AG04450 (cell line): ENCODE measurements at regions not wholly inside any gene's neighbourhood (a gene's known extent, or its start where the extent isn't known, plus 50 kb on each side); places are given as distances from the start of the nearest gene placed in this dataset.

ENCODE experiments used
- CTCF ChIA-PET: fragments of 300-600, 350-600 bp; formaldehyde crosslinking; extraction: SDS; loops from one replicate; lab custom pipeline; 2022; ENCODE audit warnings: antibody characterized with exemption, inconsistent platforms; lab: Charles Lee
- POLR2A ChIA-PET: fragments of 350-600 bp; formaldehyde crosslinking; extraction: SDS; loops from one replicate; lab custom pipeline; 2021; ENCODE audit warnings: antibody characterized with exemption, inconsistent platforms; lab: Yijun Ruan, JAX
- DNase-seq: peaks from one replicate; pipeline ENCODE4 v3.0.0-alpha.2; 2011; ENCODE audit warnings: low read depth, low spot score
- H3K27ac ChIP-seq: one replicate; pipeline ENCODE4 v1.5.1; 2012; ENCODE audit warnings: low read depth, low read length, control low read depth
- H3K27me3 ChIP-seq: one replicate; pipeline ENCODE4 v1.6.0; 2012; ENCODE audit warnings: low read length; ENCODE audit not compliant: control insufficient read depth, insufficient read depth
- H3K4me3 ChIP-seq: 2 replicates; pipeline ENCODE4 v1.5.1; 2011; ENCODE audit warnings: mild to moderate bottlenecking, low read depth, low read length, control low read depth
- H3K9me3 ChIP-seq: 2 replicates; pipeline ENCODE4 v1.5.1; 2012; ENCODE audit warnings: low read length; ENCODE audit not compliant: control insufficient read depth, insufficient read depth
- TF ChIP-seq, protein P1 (sequence below): IDR thresholded peaks from 2 replicates; pipeline ENCODE4 v1.5.1; 2011; ENCODE audit warnings: low read depth, low read length, control low read depth, inconsistent platforms

DNA sequence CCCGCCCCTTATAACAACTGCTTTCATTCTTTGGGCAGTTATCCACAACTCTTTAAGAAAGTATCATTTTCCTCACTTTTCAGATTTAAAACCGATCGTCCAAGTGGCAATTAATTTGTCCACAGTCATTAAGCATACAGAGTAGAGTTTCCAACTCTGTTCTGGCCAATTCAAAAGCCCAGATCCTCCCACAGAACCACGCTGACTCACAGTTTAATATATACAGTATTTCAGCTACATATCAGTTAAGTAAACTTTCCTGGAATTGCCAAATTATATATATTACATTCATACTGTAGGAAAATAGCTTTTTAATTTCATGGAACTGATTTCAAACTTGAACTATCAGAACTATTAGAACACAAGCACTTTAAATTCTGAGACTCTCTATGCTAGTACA lies 163.8 kb upstream of the ESRRG start:
- CTCF ChIA-PET: no interaction called here

DNA sequence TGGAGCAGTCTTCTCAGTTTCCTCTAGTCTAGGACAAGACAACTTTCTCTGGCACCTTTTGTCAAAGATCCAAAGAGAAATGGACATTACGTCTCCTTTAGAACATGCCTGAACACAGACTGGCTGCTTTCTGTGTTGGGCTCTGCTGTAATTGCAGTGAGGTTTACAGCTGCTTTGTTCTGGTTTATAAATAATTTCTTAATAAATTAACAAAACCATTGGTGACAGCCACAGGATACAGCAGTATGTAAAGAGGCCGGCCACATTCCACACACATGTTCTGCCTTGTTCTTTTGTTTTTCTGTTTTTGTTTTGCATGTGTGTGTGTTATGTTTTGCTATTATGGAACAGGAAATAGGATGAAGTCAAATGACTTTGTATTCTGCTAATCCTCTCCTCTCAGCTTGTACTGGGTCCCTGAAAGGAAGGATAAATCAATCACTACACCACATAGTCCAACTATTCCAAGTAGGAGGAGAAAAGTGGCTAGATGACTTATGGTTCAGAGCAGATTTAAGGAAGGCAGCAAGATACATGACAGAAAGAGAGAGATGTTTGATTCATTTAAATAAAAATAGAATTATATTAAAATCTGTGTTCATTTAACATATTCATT lies 161.5 kb upstream of the ESRRG start:
- Histone ChIP-seq H3K27ac (no peak overlapping the region), H3K9me3 (no peaks in the 10 kb centered on the region), H3K4me3 (no peak overlapping the region), H3K27me3 (no peaks in the 10 kb centered on the region)
- no peak for DNase-seq
- POLR2A ChIA-PET: no interaction called here
- CTCF ChIA-PET: no interaction called here
- TF ChIP-seq, protein P1, sequence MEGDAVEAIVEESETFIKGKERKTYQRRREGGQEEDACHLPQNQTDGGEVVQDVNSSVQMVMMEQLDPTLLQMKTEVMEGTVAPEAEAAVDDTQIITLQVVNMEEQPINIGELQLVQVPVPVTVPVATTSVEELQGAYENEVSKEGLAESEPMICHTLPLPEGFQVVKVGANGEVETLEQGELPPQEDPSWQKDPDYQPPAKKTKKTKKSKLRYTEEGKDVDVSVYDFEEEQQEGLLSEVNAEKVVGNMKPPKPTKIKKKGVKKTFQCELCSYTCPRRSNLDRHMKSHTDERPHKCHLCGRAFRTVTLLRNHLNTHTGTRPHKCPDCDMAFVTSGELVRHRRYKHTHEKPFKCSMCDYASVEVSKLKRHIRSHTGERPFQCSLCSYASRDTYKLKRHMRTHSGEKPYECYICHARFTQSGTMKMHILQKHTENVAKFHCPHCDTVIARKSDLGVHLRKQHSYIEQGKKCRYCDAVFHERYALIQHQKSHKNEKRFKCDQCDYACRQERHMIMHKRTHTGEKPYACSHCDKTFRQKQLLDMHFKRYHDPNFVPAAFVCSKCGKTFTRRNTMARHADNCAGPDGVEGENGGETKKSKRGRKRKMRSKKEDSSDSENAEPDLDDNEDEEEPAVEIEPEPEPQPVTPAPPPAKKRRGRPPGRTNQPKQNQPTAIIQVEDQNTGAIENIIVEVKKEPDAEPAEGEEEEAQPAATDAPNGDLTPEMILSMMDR: no peak

More for the DNA sequence above, 163.8 kb upstream of the ESRRG start:
- Histone ChIP-seq H3K9me3 (no peaks in the 10 kb centered on the region), H3K27me3 (no peaks in the 10 kb centered on the region), H3K27ac (no peak overlapping the region), H3K4me3 (no peak overlapping the region)
- TF ChIP-seq, protein P1: no peak
- POLR2A ChIA-PET: no interaction called here
- DNase-seq: no peak

DNA sequence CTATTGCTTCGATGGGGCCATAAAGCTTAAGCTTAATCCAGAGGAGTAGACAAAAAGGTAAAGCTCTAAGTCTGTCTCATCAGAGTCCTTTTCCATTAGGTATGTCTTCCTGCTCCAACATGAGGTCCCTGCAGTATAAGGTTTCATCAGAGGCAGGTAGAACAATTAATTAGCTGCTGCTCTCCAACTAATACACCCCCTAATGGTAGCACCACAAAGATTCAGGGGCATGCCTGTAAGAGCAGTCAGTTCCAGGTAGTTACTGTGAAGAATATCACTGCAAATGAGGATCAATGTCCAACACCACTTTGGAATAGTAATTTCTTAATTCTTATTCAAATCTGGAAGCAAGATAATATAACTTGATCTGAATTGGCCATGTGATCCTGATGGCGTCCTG lies 160.3 kb upstream of the ESRRG start:
- no peak for DNase-seq
- H3K4me3 ChIP-seq: no peak overlapping the region
- no peaks in the 10 kb centered on the region for H3K27me3 ChIP-seq
- ChIA-PET CTCF (no interaction called here), POLR2A (no interaction called here)
- no peaks in the 10 kb centered on the region for H3K9me3 ChIP-seq
- H3K27ac ChIP-seq: no peak overlapping the region
- TF ChIP-seq, protein P1: no peak

DNA sequence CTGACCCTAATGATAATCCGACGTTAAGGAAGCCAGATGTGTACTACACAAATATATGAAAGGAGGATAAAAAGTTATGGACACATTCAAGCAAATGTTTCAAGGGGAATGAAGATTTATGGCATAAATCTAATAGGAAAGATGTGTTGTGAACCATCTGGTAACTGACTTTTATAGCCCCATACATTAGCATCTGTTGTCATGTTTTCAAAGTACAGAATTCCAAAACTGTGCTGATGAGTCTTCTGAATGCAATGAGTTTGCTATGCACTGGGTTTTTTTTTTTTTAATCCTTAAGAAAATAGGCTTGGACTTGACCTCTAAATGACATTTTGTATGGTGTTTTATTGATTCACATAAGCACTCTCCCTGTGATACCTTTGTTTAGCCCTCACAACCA lies 158.5 kb upstream of the ESRRG start:
- DNase-seq: no peak
- TF ChIP-seq, protein P1: no peak
- Histone ChIP-seq H3K27ac (no peak overlapping the region), H3K9me3 (no peaks in the 10 kb centered on the region), H3K4me3 (no peak overlapping the region), H3K27me3 (no peaks in the 10 kb centered on the region)
- CTCF ChIA-PET: no interaction called here
- POLR2A ChIA-PET: no interaction called here

DNA sequence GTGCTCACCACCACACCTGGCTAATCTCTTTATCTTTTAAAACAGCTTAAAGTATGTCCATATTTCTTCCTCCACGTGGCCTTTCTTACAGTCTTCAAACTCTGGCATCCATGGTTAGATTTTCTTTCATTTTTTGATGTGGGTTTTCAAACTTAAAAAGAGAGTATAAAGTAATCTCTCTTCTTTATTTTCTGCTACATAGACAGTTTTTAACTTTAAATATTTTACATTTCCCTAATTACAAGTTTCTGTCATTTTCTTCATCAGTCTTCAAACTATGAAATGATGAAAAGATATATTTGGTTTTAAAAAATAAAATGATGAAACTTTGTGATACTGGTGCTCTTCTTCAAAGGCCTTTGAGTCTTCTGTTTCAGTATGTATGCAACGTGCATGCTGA lies 143.5 kb upstream of the ESRRG start:
- no peak overlapping the region for H3K27ac ChIP-seq
- CTCF ChIA-PET: no interaction called here
- no peak overlapping the region for H3K4me3 ChIP-seq
- POLR2A ChIA-PET: no interaction called here
- H3K27me3 ChIP-seq: no peaks in the 10 kb centered on the region
- H3K9me3 ChIP-seq: no peaks in the 10 kb centered on the region
- TF ChIP-seq, protein P1: no peak
- DNase-seq: no peak
